Stimulated activated effector memory CD8-positive, alpha-beta T cell treated with anti-CD3 and anti-CD28 coated beads, Interleukin-12 subunit alpha, Interleukin-12 subunit beta, amount 100 ng/mL, for 72 hours (primary cell): ENCODE measurements at regions not wholly inside any gene's neighbourhood (a gene's known extent, or its start where the extent isn't known, plus 50 kb on each side); places are given as distances from the start of the nearest gene placed in this dataset.

ENCODE experiments used
- ATAC-seq: fragments of 150-1000 bp; cut with Tn5 transposase; 2 replicates; pipeline ENCODE4 v1.10.0; 2021
- DNase-seq, 2 donors: peaks; one replicate each; pipeline ENCODE4 v3.0.0; 2021 to 2022; ENCODE audit warnings: low spot score in 2 of 2
- H3K27ac Mint-ChIP-seq: one replicate; pipeline ENCODE4 v1.8.0; 2022; ENCODE audit warnings: mild to moderate bottlenecking, mixed read lengths
- H3K36me3 Mint-ChIP-seq: one replicate; pipeline ENCODE4 v1.8.0; 2022; ENCODE audit warnings: mild to moderate bottlenecking, mixed read lengths
- H3K4me1 Mint-ChIP-seq: one replicate; pipeline ENCODE4 v1.8.0; 2022; ENCODE audit warnings: mixed read lengths
- H3K4me3 Mint-ChIP-seq: one replicate; pipeline ENCODE4 v1.8.0; 2022; ENCODE audit warnings: mild to moderate bottlenecking, mixed read lengths
- H3K9me3 Mint-ChIP-seq: one replicate; pipeline ENCODE4 v1.8.0; 2022; ENCODE audit warnings: mixed read lengths

GRCh38 chr6:42512579-42512978 is 51.2 kb upstream of the UBR2 start:
- H3K27ac Mint-ChIP-seq = no peak overlapping the region
- no peak for DNase-seq
- no peaks in the 10 kb centered on the region for H3K4me1 Mint-ChIP-seq
- no peak overlapping the region for H3K4me3 Mint-ChIP-seq
- ATAC-seq = no peak
- H3K9me3 Mint-ChIP-seq = no peaks in the 10 kb centered on the region
- no peaks in the 10 kb centered on the region for H3K36me3 Mint-ChIP-seq

GRCh38 chr6:42511803-42512422 is 51.9 kb upstream of the UBR2 start:
- no peak overlapping the region for H3K27ac Mint-ChIP-seq
- no peaks in the 10 kb centered on the region for H3K9me3 Mint-ChIP-seq
- no peaks in the 10 kb centered on the region for H3K4me1 Mint-ChIP-seq
- no peak overlapping the region for H3K4me3 Mint-ChIP-seq
- no peak for DNase-seq
- no peaks in the 10 kb centered on the region for H3K36me3 Mint-ChIP-seq
- no peak for ATAC-seq

- DNase-seq (no peak), ATAC-seq (no peak)
- Mint-ChIP-seq H3K9me3 (no peaks in the 10 kb centered on the region), H3K4me1 (no peaks in the 10 kb centered on the region), H3K36me3 (no peaks in the 10 kb centered on the region), H3K4me3 (no peak overlapping the region), H3K27ac (no peak overlapping the region)
Observed at GRCh38 chr6:42510795-42511194, 53.0 kb upstream of the UBR2 start.

- DNase-seq = no peak
- Mint-ChIP-seq H3K36me3 (no peaks in the 10 kb centered on the region), H3K9me3 (no peaks in the 10 kb centered on the region), H3K4me1 (no peaks in the 10 kb centered on the region), H3K27ac (no peak overlapping the region), H3K4me3 (no peak overlapping the region)
- peak; percentile 89 for ATAC-seq
Observed at GRCh38 chr6:42509765-42510164, 54.1 kb upstream of the UBR2 start.

GRCh38 chr6:42509256-42509655 is 54.6 kb upstream of the UBR2 start:
- DNase-seq = no peak
- no peak overlapping the region for H3K27ac Mint-ChIP-seq
- no peaks in the 10 kb centered on the region for H3K4me1 Mint-ChIP-seq
- ATAC-seq = no peak
- H3K36me3 Mint-ChIP-seq = no peaks in the 10 kb centered on the region
- H3K9me3 Mint-ChIP-seq = no peaks in the 10 kb centered on the region
- H3K4me3 Mint-ChIP-seq = no peak overlapping the region

GRCh38 chr6:42507901-42508300 is 55.9 kb upstream of the UBR2 start:
- DNase-seq = no peak
- H3K4me1 Mint-ChIP-seq = peaks cover 9% of the 10 kb centered on the region
- no peaks in the 10 kb centered on the region for H3K9me3 Mint-ChIP-seq
- no peak overlapping the region for H3K4me3 Mint-ChIP-seq
- H3K27ac Mint-ChIP-seq = no peak overlapping the region
- no peaks in the 10 kb centered on the region for H3K36me3 Mint-ChIP-seq
- no peak for ATAC-seq

GRCh38 chr6:42507195-42507594 is 55.5 kb upstream of the TRERF1 start:
- H3K36me3 Mint-ChIP-seq = no peaks in the 10 kb centered on the region
- H3K27ac Mint-ChIP-seq = no peak overlapping the region
- H3K9me3 Mint-ChIP-seq = no peaks in the 10 kb centered on the region
- no peak for ATAC-seq
- peaks cover 15% of the 10 kb centered on the region for H3K4me1 Mint-ChIP-seq
- H3K4me3 Mint-ChIP-seq = no peak overlapping the region
- no peak for DNase-seq

GRCh38 chr6:42506070-42506469 is 54.3 kb upstream of the TRERF1 start:
- Mint-ChIP-seq H3K4me1 (peaks cover 21% of the 10 kb centered on the region), H3K9me3 (no peaks in the 10 kb centered on the region), H3K36me3 (no peaks in the 10 kb centered on the region), H3K27ac (no peak overlapping the region), H3K4me3 (no peak overlapping the region)
- ATAC-seq (no peak), DNase-seq (no peak)

GRCh38 chr6:42505385-42505718 is 53.6 kb upstream of the TRERF1 start:
- no peak overlapping the region for H3K27ac Mint-ChIP-seq
- no peak overlapping the region for H3K4me3 Mint-ChIP-seq
- peaks cover 21% of the 10 kb centered on the region for H3K4me1 Mint-ChIP-seq
- no peak for DNase-seq
- no peaks in the 10 kb centered on the region for H3K9me3 Mint-ChIP-seq
- no peaks in the 10 kb centered on the region for H3K36me3 Mint-ChIP-seq
- ATAC-seq = peak; percentile 76

GRCh38 chr6:42503894-42504293 is 52.2 kb upstream of the TRERF1 start:
- no peak for DNase-seq
- no peaks in the 10 kb centered on the region for H3K9me3 Mint-ChIP-seq
- H3K4me3 Mint-ChIP-seq = no peak overlapping the region
- ATAC-seq = no peak
- peaks cover 21% of the 10 kb centered on the region for H3K4me1 Mint-ChIP-seq
- H3K36me3 Mint-ChIP-seq = no peaks in the 10 kb centered on the region
- H3K27ac Mint-ChIP-seq = no peak overlapping the region

- peaks cover 21% of the 10 kb centered on the region for H3K4me1 Mint-ChIP-seq
- no peak overlapping the region for H3K27ac Mint-ChIP-seq
- no peaks in the 10 kb centered on the region for H3K36me3 Mint-ChIP-seq
- H3K9me3 Mint-ChIP-seq = no peaks in the 10 kb centered on the region
- DNase-seq (no peak), ATAC-seq (peak; percentile 75)
- H3K4me3 Mint-ChIP-seq = no peak overlapping the region
Observed at GRCh38 chr6:42502990-42503389, 51.3 kb upstream of the TRERF1 start.

GRCh38 chr6:42502127-42502526 is 50.4 kb upstream of the TRERF1 start:
- H3K4me1 Mint-ChIP-seq = peaks cover 21% of the 10 kb centered on the region
- H3K36me3 Mint-ChIP-seq = no peaks in the 10 kb centered on the region

More at GRCh38 chr6:42502127-42502526, 50.4 kb upstream of the TRERF1 start:
- no peak for DNase-seq
- Mint-ChIP-seq H3K9me3 (no peaks in the 10 kb centered on the region), H3K4me3 (no peak overlapping the region), H3K27ac (no peak overlapping the region)
- ATAC-seq = peak; percentile 67
